ENCODE measurements at regions not wholly inside any gene's neighbourhood (a gene's known extent, or its start where the extent isn't known, plus 50 kb on each side); places are given as distances from the start of the nearest gene placed in this dataset.
"Not testable (repeated sequence)": the region's sequence is repeated elsewhere in the genome, so short reads cannot be mapped to it uniquely, and the experiment has no call there.

DNA sequence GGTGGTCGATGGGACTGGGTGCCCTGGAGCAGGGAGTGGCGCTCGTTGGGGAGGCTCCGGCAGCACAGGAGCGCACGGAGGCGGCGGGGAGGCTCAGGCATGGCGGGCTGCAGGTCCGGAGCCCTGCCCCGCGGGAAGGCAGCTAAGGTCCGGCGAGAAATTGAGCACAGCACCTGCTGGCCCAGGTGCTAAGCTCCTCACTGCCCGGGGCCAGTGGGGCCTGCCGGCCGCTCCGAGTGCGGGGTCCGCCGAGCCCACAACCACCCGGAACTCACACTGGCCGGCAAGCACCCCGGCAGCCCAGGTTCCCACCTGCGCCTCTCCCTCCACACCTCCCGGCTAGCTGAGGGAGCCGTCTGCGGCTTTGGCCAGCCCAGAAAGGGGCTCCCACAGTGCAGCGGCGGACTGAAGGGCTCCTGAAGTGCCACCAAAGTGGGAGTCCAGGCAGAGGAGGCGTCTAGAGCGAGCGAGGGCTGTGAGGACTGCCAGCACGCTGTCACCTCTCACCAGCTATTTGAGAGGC is 88.8 kb upstream of the EEF2KMT start:
- no peak for DNase-seq
- intact Hi-C loops (cut with DNase I; ENCODE audit: low total_unique reads) (no loop called here), in situ Hi-C loops (cut with MboI; ENCODE audit: low sequenced_read_pairs in 4 of 4) (no loop called here)
- no peaks in the 10 kb centered on the region for H3K9me3 ChIP-seq
- H3K36me3 ChIP-seq, result no peaks in the 10 kb centered on the region
- no peak for ATAC-seq
- no peaks in the 10 kb centered on the region for H3K4me1 ChIP-seq
- no peak overlapping the region for H3K4me3 ChIP-seq
- TF ChIP-seq, protein P1, sequence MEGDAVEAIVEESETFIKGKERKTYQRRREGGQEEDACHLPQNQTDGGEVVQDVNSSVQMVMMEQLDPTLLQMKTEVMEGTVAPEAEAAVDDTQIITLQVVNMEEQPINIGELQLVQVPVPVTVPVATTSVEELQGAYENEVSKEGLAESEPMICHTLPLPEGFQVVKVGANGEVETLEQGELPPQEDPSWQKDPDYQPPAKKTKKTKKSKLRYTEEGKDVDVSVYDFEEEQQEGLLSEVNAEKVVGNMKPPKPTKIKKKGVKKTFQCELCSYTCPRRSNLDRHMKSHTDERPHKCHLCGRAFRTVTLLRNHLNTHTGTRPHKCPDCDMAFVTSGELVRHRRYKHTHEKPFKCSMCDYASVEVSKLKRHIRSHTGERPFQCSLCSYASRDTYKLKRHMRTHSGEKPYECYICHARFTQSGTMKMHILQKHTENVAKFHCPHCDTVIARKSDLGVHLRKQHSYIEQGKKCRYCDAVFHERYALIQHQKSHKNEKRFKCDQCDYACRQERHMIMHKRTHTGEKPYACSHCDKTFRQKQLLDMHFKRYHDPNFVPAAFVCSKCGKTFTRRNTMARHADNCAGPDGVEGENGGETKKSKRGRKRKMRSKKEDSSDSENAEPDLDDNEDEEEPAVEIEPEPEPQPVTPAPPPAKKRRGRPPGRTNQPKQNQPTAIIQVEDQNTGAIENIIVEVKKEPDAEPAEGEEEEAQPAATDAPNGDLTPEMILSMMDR (IDR thresholded peaks at IDR 0.05 in 4 of 5, conservative IDR thresholded peaks at IDR 0.05 in 1 of 5), result no peak
- no peak for TF ChIP-seq POLR2A (IDR thresholded peaks at IDR 0.05)
- H3K27ac ChIP-seq, result no peak overlapping the region
- no peaks in the 10 kb centered on the region for H3K27me3 ChIP-seq

DNA sequence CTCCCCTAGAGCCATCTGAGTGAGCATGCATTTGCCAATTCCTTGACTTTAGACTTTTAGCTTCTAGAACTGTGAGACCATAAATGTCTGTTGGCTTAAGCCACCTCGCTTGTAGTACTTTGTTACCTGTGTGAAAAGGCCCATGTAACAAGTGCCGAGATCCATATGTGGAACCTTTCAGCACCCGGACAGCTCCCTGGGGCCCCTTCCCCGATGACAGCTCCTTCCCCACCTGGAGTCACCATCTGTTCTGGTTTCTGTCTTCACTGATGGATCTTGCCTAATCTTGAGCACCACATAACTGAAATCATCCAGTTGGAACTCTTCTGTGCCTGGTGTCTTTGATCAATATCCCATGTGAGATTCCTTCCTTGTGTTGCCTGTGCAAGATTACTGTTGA is 78.9 kb upstream of the EEF2KMT start:
- H3K4me3 ChIP-seq, result no peak overlapping the region
- in situ Hi-C loops (cut with MboI; ENCODE audit: low sequenced_read_pairs in 4 of 4) (no loop called here), intact Hi-C loops (cut with DNase I; ENCODE audit: low total_unique reads) (no loop called here)
- ATAC-seq, result no peak
- no peak overlapping the region for H3K27ac ChIP-seq
- no peaks in the 10 kb centered on the region for H3K4me1 ChIP-seq
- H3K9me3 ChIP-seq, result no peaks in the 10 kb centered on the region
- TF ChIP-seq, protein P1 (IDR thresholded peaks at IDR 0.05 in 4 of 5, conservative IDR thresholded peaks at IDR 0.05 in 1 of 5), result no peak
- TF ChIP-seq POLR2A (IDR thresholded peaks at IDR 0.05), result no peak
- no peaks in the 10 kb centered on the region for H3K27me3 ChIP-seq
- H3K36me3 ChIP-seq, result no peaks in the 10 kb centered on the region
- DNase-seq, result no peak

DNA sequence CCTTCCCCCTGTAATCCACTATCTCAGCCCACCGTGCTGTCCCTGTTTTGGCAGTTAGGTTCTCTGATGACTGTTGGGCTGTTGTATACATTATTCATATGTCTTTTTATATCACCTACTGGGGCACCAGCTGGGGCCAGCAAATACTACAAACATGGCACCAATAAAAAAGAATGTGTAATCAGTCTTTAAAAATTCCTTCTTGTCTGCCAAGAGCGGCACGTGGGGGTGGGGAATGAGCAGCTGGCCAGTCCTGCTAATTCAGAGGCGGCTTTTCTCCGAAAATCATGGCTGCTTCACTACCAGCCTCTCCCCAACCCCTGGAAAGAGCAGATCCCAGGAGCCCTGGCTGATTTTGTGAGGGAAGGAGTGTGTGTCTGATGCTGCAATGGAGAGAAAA is 77.7 kb upstream of the EEF2KMT start:
- Histone ChIP-seq H3K27me3 (no peaks in the 10 kb centered on the region), H3K36me3 (no peaks in the 10 kb centered on the region), H3K4me3 (no peak overlapping the region), H3K9me3 (no peaks in the 10 kb centered on the region), H3K27ac (no peak overlapping the region), H3K4me1 (no peaks in the 10 kb centered on the region)
- intact Hi-C loops (cut with DNase I; ENCODE audit: low total_unique reads), result no loop called here
- in situ Hi-C loops (cut with MboI; ENCODE audit: low sequenced_read_pairs in 4 of 4), result no loop called here
- DNase-seq (no peak), ATAC-seq (no peak)
- TF ChIP-seq, protein P1 (IDR thresholded peaks at IDR 0.05 in 4 of 5, conservative IDR thresholded peaks at IDR 0.05 in 1 of 5), result no peak
- TF ChIP-seq POLR2A (IDR thresholded peaks at IDR 0.05), result no peak

DNA sequence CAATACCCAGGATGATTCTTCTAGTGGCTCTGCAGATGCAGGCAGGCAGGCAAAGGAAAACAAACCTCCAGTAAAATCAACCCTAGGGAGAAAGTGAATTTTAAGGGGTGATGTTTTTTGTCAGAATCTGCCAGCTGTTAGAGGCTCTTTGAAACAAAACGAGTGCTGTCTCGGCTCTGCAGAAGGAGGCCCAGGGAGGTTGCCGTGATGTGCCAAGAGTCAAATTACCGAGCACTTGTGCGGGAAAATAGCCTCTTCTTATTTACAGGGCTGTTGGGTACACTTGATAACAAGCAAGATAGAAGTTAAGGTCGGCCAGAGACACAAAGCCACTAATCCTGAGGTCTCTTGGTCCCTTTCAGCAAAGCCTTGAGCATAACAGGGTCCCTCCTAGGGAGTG is 68.9 kb upstream of the EEF2KMT start:
- in situ Hi-C loops (cut with MboI; ENCODE audit: low sequenced_read_pairs in 4 of 4) (no loop called here), intact Hi-C loops (cut with DNase I; ENCODE audit: low total_unique reads) (no loop called here)
- H3K4me3 ChIP-seq, result no peak overlapping the region
- DNase-seq, result no peak
- no peaks in the 10 kb centered on the region for H3K36me3 ChIP-seq
- no peak for TF ChIP-seq POLR2A (IDR thresholded peaks at IDR 0.05)
- TF ChIP-seq, protein P1 (IDR thresholded peaks at IDR 0.05 in 4 of 5, conservative IDR thresholded peaks at IDR 0.05 in 1 of 5), result no peak
- no peaks in the 10 kb centered on the region for H3K9me3 ChIP-seq
- no peaks in the 10 kb centered on the region for H3K27me3 ChIP-seq
- no peak for ATAC-seq
- H3K4me1 ChIP-seq, result no peaks in the 10 kb centered on the region
- no peak overlapping the region for H3K27ac ChIP-seq

DNA sequence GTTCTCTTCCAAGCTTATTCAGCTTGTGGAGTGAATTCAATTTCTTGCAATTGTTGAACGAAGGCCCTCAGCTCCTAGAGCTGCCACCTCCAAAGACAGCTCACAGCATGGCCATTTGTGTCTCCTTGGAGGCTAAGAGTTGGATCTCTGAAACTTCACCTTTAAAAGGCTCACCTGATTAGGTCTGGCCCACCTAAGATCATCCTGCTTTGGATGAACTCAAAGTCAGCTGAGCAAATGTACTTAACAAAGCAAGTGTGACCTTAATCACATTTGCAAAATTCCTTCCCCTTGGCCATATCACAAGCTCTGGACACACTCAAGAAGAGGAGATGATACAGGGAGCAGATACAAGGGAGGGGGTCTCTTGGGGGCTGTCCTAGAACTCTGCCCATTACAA is 67.8 kb upstream of the EEF2KMT start:
- DNase-seq; intact Hi-C loops (cut with DNase I; ENCODE audit: low total_unique reads); H3K27ac ChIP-seq; H3K9me3 ChIP-seq; H3K36me3 ChIP-seq; H3K27me3 ChIP-seq; H3K4me3 ChIP-seq; in situ Hi-C loops (cut with MboI; ENCODE audit: low sequenced_read_pairs in 4 of 4); H3K4me1 ChIP-seq; ATAC-seq: not testable (repeated sequence)

DNA sequence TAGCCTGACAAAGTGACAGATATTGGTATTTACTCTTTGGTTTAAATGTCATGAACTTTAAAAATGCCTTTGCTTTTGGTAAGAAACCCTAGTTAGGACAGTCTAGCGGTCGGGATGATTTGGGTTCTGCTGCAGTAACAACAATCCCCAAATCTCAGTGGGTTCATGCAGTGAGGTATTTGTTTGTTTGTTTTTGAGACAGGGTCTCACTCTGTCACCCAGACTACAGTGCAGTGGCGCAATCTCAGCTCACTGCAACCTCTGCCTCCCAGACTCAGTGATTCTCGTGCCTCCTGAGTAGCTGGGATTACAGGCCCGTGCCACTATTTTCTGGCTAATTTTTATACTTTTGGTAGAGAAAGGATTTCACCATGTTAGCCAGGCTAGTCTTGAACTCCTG is 65.2 kb upstream of the EEF2KMT start:
- H3K9me3 ChIP-seq; in situ Hi-C loops (cut with MboI; ENCODE audit: low sequenced_read_pairs in 4 of 4); H3K4me3 ChIP-seq; H3K36me3 ChIP-seq; DNase-seq; H3K4me1 ChIP-seq; intact Hi-C loops (cut with DNase I; ENCODE audit: low total_unique reads); ATAC-seq; H3K27me3 ChIP-seq; H3K27ac ChIP-seq: not testable (repeated sequence)

DNA sequence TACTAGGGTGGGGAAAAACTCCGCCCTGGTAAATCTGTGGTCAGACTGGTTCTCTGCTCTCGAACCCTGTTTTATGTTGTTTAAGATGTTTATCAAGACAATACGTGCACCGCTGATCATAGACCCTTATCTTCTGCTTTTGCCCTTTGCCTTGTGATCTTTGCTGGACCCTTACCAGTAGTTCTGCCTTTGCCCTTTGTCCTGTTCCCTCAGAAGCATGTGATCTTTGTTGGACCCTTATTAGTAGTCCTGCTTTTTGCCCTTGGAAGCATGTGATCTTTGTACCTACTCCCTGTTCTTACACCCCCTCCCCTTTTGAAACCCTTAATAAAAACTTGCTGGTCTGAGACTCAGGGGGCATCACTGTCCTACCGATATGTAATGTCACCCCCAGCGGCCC is 64.3 kb upstream of the EEF2KMT start:
- H3K27ac ChIP-seq; H3K9me3 ChIP-seq; intact Hi-C loops (cut with DNase I; ENCODE audit: low total_unique reads); in situ Hi-C loops (cut with MboI; ENCODE audit: low sequenced_read_pairs in 4 of 4); H3K4me3 ChIP-seq; ATAC-seq; H3K27me3 ChIP-seq; DNase-seq; H3K4me1 ChIP-seq; H3K36me3 ChIP-seq: not testable (repeated sequence)

DNA sequence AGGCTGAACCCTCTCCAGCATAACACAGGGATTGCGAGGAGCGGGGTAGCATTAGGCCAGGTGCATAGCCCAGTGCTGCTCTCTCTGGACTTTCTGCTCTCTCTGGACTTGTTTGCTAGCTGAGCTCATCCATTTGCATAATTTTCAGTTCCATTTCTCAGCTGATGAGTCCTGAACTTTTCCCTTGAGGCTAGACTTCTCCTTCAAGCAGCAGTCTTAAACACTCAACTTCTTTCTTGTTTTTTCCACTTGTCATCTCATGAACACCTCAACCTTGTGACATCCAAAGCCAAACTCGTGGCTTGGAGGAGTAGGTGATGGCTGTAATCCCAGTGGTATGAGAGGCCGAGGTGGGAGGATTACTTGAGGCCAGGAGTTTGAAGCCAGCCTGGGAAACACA is 62.4 kb upstream of the EEF2KMT start:
- in situ Hi-C loops (cut with MboI; ENCODE audit: low sequenced_read_pairs in 4 of 4); H3K9me3 ChIP-seq; H3K4me3 ChIP-seq; ATAC-seq; H3K36me3 ChIP-seq; intact Hi-C loops (cut with DNase I; ENCODE audit: low total_unique reads); H3K27me3 ChIP-seq; H3K27ac ChIP-seq; H3K4me1 ChIP-seq; DNase-seq: not testable (repeated sequence)
